ENCODE measurements at regions not wholly inside any gene's neighbourhood (a gene's known extent, or its start where the extent isn't known, plus 50 kb on each side); places are given as distances from the start of the nearest gene placed in this dataset.

DNA sequence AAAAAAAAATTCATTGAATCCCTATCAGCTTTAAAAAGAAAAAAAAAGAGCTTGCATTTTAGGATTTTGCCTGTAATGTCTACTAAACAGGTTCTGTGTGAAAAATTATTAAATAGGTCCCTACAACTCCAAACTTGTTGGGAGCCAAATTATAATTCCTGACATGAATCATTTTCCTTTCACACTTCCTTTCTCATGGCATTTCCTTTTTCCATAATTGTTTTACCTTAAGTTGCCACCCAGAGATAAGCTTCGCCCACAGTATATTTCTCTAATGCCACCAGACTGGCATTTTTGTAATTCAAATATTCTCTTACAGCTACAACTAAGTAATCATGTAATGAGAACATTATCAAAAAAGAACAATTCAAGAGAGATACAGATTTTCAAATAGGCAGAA, 348.8 kb downstream of the EFNA5 start:
- Histone ChIP-seq H3K4me3 (no peak overlapping the region), H3K27ac (no peak overlapping the region), H3K27me3 (replicated peaks; ENCODE audit: insufficient read depth) (no peaks in the 10 kb centered on the region), H3K4me1 (replicated peaks) (no peaks in the 10 kb centered on the region), H3K9me3 (no peaks in the 10 kb centered on the region), H3K36me3 (no peaks in the 10 kb centered on the region)
- DNase-seq (ENCODE audit: low spot score) = no peak
- WGBS = 91% methylated on average over 1 of the region's 1 CpG
- no peak for TF ChIP-seq POLR2A (IDR thresholded peaks at IDR 0.05)
- TF ChIP-seq, protein P1, sequence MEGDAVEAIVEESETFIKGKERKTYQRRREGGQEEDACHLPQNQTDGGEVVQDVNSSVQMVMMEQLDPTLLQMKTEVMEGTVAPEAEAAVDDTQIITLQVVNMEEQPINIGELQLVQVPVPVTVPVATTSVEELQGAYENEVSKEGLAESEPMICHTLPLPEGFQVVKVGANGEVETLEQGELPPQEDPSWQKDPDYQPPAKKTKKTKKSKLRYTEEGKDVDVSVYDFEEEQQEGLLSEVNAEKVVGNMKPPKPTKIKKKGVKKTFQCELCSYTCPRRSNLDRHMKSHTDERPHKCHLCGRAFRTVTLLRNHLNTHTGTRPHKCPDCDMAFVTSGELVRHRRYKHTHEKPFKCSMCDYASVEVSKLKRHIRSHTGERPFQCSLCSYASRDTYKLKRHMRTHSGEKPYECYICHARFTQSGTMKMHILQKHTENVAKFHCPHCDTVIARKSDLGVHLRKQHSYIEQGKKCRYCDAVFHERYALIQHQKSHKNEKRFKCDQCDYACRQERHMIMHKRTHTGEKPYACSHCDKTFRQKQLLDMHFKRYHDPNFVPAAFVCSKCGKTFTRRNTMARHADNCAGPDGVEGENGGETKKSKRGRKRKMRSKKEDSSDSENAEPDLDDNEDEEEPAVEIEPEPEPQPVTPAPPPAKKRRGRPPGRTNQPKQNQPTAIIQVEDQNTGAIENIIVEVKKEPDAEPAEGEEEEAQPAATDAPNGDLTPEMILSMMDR (IDR thresholded peaks at IDR 0.05) = no peak
- intact Hi-C loops (cut with DNase I) = no loop called here

GRCh38 chr5:107320846-107321245, 349.9 kb downstream of the EFNA5 start:
- TF ChIP-seq POLR2AphosphoS5 (IDR thresholded peaks at IDR 0.05) (no peak), POLR2A (IDR thresholded peaks at IDR 0.05) (no peak)
- TF ChIP-seq, protein P1 (IDR thresholded peaks at IDR 0.05) = no peak
- H3K27me3 ChIP-seq (replicated peaks; ENCODE audit: insufficient read depth) = no peaks in the 10 kb centered on the region
- 72% methylated on average over 2 of the region's 2 CpGs for WGBS
- no peaks in the 10 kb centered on the region for H3K9me3 ChIP-seq
- no peak for DNase-seq (ENCODE audit: low spot score)
- no peaks in the 10 kb centered on the region for H3K4me1 ChIP-seq (replicated peaks)
- no peaks in the 10 kb centered on the region for H3K36me3 ChIP-seq
- no peak overlapping the region for H3K27ac ChIP-seq
- intact Hi-C loops (cut with DNase I) = no loop called here
- no peak overlapping the region for H3K4me3 ChIP-seq

DNA sequence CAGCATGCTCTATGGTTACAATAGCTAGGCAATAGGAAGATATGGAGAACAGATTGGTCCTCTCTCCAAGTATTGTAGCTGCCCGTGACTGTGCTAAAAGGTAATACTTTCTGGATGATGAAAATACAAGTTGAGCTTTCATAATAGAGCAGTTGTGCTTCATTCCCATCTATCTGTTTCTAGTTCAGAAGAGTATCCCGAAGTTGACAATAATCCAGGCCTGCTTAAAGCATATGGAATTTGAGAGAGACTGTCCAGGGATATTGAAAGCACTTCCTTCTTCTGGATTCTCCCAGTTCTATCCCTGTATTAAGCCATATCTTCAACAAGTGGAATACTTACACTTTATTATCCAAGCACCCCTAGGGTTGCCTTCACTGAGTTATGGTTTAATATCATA, 350.4 kb downstream of the EFNA5 start:
- Histone ChIP-seq H3K4me3 (no peak overlapping the region), H3K9me3 (no peaks in the 10 kb centered on the region), H3K27ac (no peak overlapping the region), H3K36me3 (no peaks in the 10 kb centered on the region), H3K27me3 (replicated peaks; ENCODE audit: insufficient read depth) (no peaks in the 10 kb centered on the region), H3K4me1 (replicated peaks) (no peaks in the 10 kb centered on the region)
- TF ChIP-seq POLR2AphosphoS5 (IDR thresholded peaks at IDR 0.05) (no peak), POLR2A (IDR thresholded peaks at IDR 0.05) (no peak)
- TF ChIP-seq, protein P1 (IDR thresholded peaks at IDR 0.05) = no peak
- WGBS = 94% methylated on average over 2 of the region's 2 CpGs
- no peak for DNase-seq (ENCODE audit: low spot score)
- intact Hi-C loops (cut with DNase I) = no loop called here

GRCh38 chr5:107319901-107320300, 350.8 kb downstream of the EFNA5 start:
- intact Hi-C loops (cut with DNase I) = no loop called here
- no peaks in the 10 kb centered on the region for H3K9me3 ChIP-seq
- WGBS = 82% methylated on average over 1 of the region's 1 CpG
- DNase-seq (ENCODE audit: low spot score) = no peak
- H3K4me3 ChIP-seq = no peak overlapping the region
- H3K4me1 ChIP-seq (replicated peaks) = no peaks in the 10 kb centered on the region
- H3K36me3 ChIP-seq = no peaks in the 10 kb centered on the region
- no peak for TF ChIP-seq POLR2A (IDR thresholded peaks at IDR 0.05)
- TF ChIP-seq, protein P1 (IDR thresholded peaks at IDR 0.05) = no peak
- no peak for TF ChIP-seq POLR2AphosphoS5 (IDR thresholded peaks at IDR 0.05)
- H3K27me3 ChIP-seq (replicated peaks; ENCODE audit: insufficient read depth) = no peaks in the 10 kb centered on the region
- H3K27ac ChIP-seq = no peak overlapping the region

- Histone ChIP-seq H3K27ac (no peak overlapping the region), H3K27me3 (replicated peaks; ENCODE audit: insufficient read depth) (no peaks in the 10 kb centered on the region), H3K4me1 (replicated peaks) (no peaks in the 10 kb centered on the region), H3K9me3 (no peaks in the 10 kb centered on the region), H3K36me3 (no peaks in the 10 kb centered on the region), H3K4me3 (no peak overlapping the region)
- no peak for DNase-seq (ENCODE audit: low spot score)
- intact Hi-C loops (cut with DNase I) = no loop called here
- peak; percentile 8 for TF ChIP-seq POLR2AphosphoS5 (IDR thresholded peaks at IDR 0.05)
- TF ChIP-seq POLR2A (IDR thresholded peaks at IDR 0.05) = no peak
- 53% methylated on average over 3 of the region's 3 CpGs for WGBS
Observed at GRCh38 chr5:107314330-107314729, 356.4 kb downstream of the EFNA5 start.
